GM12892 (cell line): ENCODE measurements at regions not wholly inside any gene's neighbourhood (a gene's known extent, or its start where the extent isn't known, plus 50 kb on each side); places are given as distances from the start of the nearest gene placed in this dataset.

Experiments used
- POLR2A ChIP-seq: IDR thresholded peaks from 2 replicates; pipeline ENCODE4 v1.6.1; 2011; ENCODE audit warnings: low read depth, low read length, control low read depth
- POLR2AphosphoS5 ChIP-seq: IDR thresholded peaks from 2 replicates; pipeline ENCODE4 v1.6.1; 2011; ENCODE audit warnings: low read depth, low read length, control low read depth
- TAF1 ChIP-seq: IDR thresholded peaks from 2 replicates; pipeline ENCODE4 v1.6.1; 2011; ENCODE audit warnings: low read depth, mild to moderate bottlenecking, control low read depth, low read length, borderline replicate concordance

DNA sequence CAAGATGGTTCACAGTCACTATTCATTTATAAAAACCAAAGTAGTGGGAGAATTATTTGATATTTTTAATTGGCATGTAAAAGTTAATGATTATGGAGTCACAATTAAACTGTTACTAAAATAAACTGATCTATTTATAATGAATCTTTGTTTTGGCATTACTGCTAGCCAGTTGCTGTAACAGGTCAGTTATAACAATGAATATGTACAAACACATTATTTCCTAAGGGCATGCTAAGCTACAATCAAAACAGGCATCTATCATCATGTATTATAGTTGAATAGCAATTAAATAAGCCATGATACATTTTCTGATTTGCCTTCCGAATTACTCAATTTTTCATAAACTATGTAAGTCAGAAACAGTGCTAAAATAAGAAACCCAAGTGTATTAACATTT lies 518.3 kb downstream of the SLC16A7 start:
- TF ChIP-seq POLR2AphosphoS5: no peak
- no peak for TF ChIP-seq TAF1
- no peak for TF ChIP-seq POLR2A
